UCSD-AML1 (cell line): ENCODE measurements at regions not wholly inside any gene's neighbourhood (a gene's known extent, or its start where the extent isn't known, plus 50 kb on each side); places are given as distances from the start of the nearest gene placed in this dataset.

ENCODE experiments used
- DNase-seq: peaks from one replicate; lab custom pipeline; 2025; ENCODE audit not compliant: unreplicated experiment; lab: John Stamatoyannopoulos, UW

- no peak for DNase-seq
These were observed 149.9 kb downstream of the SYF2 start for GRCh38 chr1:25082216-25082899.

GRCh38 chr1:25081496-25081895, 150.8 kb downstream of the SYF2 start:
- no peak for DNase-seq

- no peak for DNase-seq
These were observed 150.5 kb upstream of the RUNX3 start for GRCh38 chr1:25080294-25081209.

GRCh38 chr1:25079048-25079447, 149.0 kb upstream of the RUNX3 start:
- DNase-seq = no peak

- no peak for DNase-seq
These were observed 144.5 kb upstream of the RUNX3 start for GRCh38 chr1:25074351-25075227.

- DNase-seq = no peak
These were observed 143.7 kb upstream of the RUNX3 start for GRCh38 chr1:25073640-25074270.

- no peak for DNase-seq
These were observed 142.4 kb upstream of the RUNX3 start for GRCh38 chr1:25072461-25072860.

- DNase-seq = no peak
These were observed 138.8 kb upstream of the RUNX3 start for GRCh38 chr1:25068829-25069228.

- no peak for DNase-seq
These were observed 138.2 kb upstream of the RUNX3 start for GRCh38 chr1:25068316-25068715.

- DNase-seq = no peak
These were observed 137.6 kb upstream of the RUNX3 start for GRCh38 chr1:25067518-25068251.

- DNase-seq = no peak
These were observed 136.8 kb upstream of the RUNX3 start for GRCh38 chr1:25066731-25067517.

GRCh38 chr1:25066256-25066655, 136.2 kb upstream of the RUNX3 start:
- no peak for DNase-seq

GRCh38 chr1:25065795-25066238, 135.7 kb upstream of the RUNX3 start:
- DNase-seq = no peak

- no peak for DNase-seq
These were observed 135.2 kb upstream of the RUNX3 start for GRCh38 chr1:25065321-25065721.

GRCh38 chr1:25064465-25065240, 134.6 kb upstream of the RUNX3 start:
- DNase-seq = no peak

GRCh38 chr1:25063591-25064416, 133.7 kb upstream of the RUNX3 start:
- DNase-seq = no peak

- no peak for DNase-seq
These were observed 132.7 kb upstream of the RUNX3 start for GRCh38 chr1:25062621-25063255.
